Progenitor cell of endocrine pancreas (in vitro differentiated cells): ENCODE measurements at regions not wholly inside any gene's neighbourhood (a gene's known extent, or its start where the extent isn't known, plus 50 kb on each side); places are given as distances from the start of the nearest gene placed in this dataset.

Experiments used
- DNase-seq: peaks from one replicate; pipeline ENCODE4 v3.0.0; 2021; ENCODE audit warnings: low spot score; ENCODE audit not compliant: unreplicated experiment
- H3K27ac Mint-ChIP-seq: 2 replicates; pipeline ENCODE4 v1.8.0; 2021; ENCODE audit warnings: mild to moderate bottlenecking, moderate library complexity, mixed read lengths
- H3K27me3 Mint-ChIP-seq: 2 replicates; pipeline ENCODE4 v1.8.0; 2021; ENCODE audit warnings: mixed read lengths
- H3K36me3 Mint-ChIP-seq: 2 replicates; pipeline ENCODE4 v1.8.0; 2022; ENCODE audit warnings: mixed read lengths; ENCODE audit not compliant: insufficient read depth
- H3K4me1 Mint-ChIP-seq: 2 replicates; pipeline ENCODE4 v1.8.0; 2021; ENCODE audit warnings: low read depth, mixed read lengths
- H3K4me3 Mint-ChIP-seq: 2 replicates; pipeline ENCODE4 v1.8.0; 2021; ENCODE audit warnings: low read depth, mild to moderate bottlenecking, moderate library complexity, mixed read lengths
- H3K9me3 Mint-ChIP-seq: 2 replicates; pipeline ENCODE4 v1.8.0; 2021; ENCODE audit warnings: low read depth, mixed read lengths
- TF ChIP-seq, protein P1 (sequence below): fragments of 200-600 bp; sonication (generic); IDR thresholded peaks from one replicate; pipeline ENCODE4 v1.5.0; 2021; ENCODE audit warnings: antibody characterized with exemption, mild to moderate bottlenecking; ENCODE audit not compliant: unreplicated experiment

DNA sequence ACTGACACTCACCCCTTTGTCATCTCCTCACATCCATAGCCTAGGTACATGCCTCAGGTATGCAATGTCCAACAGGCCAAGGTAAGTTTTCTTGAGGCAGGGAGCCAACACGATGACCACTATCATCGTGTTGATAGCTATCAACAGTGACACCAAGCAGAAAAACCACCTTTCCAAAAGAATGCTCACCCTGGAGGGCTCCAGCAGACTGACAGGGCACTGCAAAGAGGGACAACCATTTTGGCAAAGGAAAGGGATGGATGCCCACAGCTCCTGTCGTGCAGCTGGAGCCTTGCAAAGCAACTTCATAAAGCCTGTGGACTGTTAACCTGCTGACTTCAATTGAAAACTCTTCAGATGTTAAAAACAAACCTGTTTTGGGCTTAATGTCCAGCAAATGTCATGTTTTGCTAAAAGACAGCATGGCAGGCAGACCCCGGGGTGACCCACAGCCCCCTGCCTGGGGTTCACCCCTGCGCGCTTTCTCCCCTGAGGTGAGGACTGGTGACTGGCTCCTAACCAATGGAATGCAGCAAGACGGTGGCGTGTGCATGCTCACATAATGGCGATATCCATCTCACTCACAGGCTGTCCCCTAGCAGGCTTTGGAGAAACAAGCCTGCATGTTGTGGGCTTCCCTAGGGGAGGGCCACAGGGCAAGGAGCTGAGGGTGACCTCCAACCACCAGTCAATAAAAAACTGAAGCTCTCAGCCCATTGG lies 293.8 kb downstream of the TCERG1L start:
- TF ChIP-seq, protein P1, sequence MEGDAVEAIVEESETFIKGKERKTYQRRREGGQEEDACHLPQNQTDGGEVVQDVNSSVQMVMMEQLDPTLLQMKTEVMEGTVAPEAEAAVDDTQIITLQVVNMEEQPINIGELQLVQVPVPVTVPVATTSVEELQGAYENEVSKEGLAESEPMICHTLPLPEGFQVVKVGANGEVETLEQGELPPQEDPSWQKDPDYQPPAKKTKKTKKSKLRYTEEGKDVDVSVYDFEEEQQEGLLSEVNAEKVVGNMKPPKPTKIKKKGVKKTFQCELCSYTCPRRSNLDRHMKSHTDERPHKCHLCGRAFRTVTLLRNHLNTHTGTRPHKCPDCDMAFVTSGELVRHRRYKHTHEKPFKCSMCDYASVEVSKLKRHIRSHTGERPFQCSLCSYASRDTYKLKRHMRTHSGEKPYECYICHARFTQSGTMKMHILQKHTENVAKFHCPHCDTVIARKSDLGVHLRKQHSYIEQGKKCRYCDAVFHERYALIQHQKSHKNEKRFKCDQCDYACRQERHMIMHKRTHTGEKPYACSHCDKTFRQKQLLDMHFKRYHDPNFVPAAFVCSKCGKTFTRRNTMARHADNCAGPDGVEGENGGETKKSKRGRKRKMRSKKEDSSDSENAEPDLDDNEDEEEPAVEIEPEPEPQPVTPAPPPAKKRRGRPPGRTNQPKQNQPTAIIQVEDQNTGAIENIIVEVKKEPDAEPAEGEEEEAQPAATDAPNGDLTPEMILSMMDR = no peak
- Mint-ChIP-seq H3K27ac (no peak overlapping the region), H3K27me3 (peaks cover 11% of the 10 kb centered on the region), H3K9me3 (no peaks in the 10 kb centered on the region), H3K36me3 (no peaks in the 10 kb centered on the region), H3K4me1 (peaks cover 2% of the 10 kb centered on the region), H3K4me3 (no peak overlapping the region)
- no peak for DNase-seq

DNA sequence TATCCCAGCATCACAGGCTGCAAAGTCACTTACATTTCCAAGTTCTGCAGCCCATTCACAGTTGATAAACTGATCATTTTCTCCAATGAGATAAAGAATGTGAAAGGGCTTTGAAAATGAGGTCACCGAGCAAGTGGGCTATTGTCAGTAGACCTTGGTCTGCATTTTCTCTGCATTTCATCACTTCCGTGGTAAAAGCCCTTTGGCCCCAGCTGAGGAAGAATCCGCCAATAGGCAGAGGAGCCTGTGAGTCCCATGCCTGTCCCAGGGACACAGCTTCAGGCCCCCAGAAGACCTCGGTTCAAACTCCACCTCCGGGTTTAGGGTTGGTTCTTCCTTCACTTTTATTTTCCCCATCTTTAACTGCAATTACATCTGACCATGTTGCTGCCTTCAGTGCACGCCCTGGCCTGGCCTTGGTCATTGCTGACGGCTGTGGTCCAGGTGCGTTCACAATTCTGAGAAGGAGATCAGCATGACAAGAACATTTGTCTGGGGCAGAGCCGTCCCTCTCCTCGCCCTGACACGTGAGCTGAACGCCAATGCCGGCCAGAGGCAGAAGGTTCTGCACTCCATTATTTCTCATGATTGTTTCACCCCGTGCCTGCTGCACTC lies 292.5 kb downstream of the TCERG1L start:
- H3K9me3 Mint-ChIP-seq = no peaks in the 10 kb centered on the region
- H3K4me1 Mint-ChIP-seq = peaks cover 2% of the 10 kb centered on the region
- DNase-seq = no peak
- H3K27me3 Mint-ChIP-seq = peaks cover 15% of the 10 kb centered on the region
- H3K27ac Mint-ChIP-seq = no peak overlapping the region
- no peak overlapping the region for H3K4me3 Mint-ChIP-seq
- TF ChIP-seq, protein P1 = no peak
- no peaks in the 10 kb centered on the region for H3K36me3 Mint-ChIP-seq

DNA sequence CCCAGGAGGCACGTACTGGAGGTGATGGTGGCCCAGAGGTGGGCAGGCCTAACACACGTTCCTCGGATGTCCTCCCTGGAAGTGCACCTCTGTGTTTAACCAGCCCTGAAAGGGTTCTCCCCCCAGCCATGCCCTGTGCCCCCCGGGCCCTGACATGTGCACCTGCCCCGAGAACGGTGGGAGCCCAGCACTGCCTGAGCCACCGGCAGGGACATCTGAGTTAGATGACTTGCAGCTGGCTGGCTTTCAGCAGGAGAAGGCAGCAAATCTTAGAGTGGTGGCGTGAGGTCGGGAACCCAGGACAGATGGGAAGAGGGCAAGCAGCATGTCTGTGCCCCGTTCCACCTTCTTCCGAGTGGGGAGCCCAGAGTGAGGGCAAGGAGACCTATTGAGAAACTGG lies 291.8 kb downstream of the TCERG1L start:
- H3K4me1 Mint-ChIP-seq = peaks cover 2% of the 10 kb centered on the region
- no peak for DNase-seq
- peaks cover 19% of the 10 kb centered on the region for H3K27me3 Mint-ChIP-seq
- H3K9me3 Mint-ChIP-seq = no peaks in the 10 kb centered on the region
- TF ChIP-seq, protein P1 = no peak
- H3K27ac Mint-ChIP-seq = no peak overlapping the region
- H3K36me3 Mint-ChIP-seq = no peaks in the 10 kb centered on the region
- no peak overlapping the region for H3K4me3 Mint-ChIP-seq

DNA sequence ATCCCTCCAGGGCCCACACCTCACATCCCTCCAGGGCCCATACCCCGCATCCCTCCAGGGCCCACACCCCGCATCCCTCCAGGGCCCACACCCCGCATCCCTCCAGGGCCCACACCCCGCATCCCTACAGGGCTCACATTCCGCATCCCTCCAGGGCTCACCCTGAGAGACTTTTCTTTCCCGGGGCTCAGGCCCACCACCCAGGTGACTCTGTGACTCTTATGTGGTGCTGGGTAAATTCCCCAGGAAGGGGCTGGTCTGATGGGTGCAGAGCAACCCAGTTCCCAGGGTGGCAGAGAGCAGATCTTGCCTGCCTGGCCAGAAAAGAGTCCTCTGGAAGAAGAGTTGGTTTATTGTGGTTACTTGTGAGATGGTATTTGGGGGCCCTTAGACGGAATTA lies 290.7 kb downstream of the TCERG1L start:
- DNase-seq = no peak
- Mint-ChIP-seq H3K4me1 (peaks cover 2% of the 10 kb centered on the region), H3K27ac (no peak overlapping the region), H3K36me3 (no peaks in the 10 kb centered on the region), H3K27me3 (peaks cover 19% of the 10 kb centered on the region), H3K4me3 (no peak overlapping the region), H3K9me3 (no peaks in the 10 kb centered on the region)
- TF ChIP-seq, protein P1 = no peak

DNA sequence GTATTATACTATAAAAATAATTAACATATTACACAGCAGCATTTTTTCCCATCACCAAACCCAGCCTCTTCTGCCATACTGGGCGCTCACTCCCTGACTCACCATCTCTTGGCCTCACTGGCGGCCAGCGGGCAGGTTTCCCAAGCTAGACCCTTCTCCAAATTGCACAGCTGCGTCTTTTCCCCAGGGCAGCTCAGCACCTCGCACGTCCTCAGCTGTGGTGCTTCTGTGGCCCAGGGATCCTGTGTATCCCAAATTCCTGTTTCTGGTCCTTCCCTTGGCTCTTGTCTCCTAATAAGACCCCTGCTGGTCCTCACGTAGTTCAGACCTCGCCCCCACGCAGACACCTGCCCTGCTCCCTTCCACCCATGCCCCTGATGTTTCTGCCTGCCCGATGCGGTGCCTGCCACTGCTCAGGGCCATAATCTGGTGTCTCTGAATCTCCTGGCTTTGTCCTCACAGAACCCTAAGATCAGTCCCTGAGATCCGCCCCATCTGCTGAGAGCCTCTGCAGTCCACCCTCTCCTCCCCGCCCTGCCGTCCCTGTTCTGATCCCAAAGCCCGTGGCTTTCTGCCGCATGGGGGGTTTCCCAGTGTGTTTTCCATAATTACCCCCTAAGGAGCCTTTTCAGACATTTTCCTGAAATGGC lies 290.1 kb downstream of the TCERG1L start:
- peaks cover 2% of the 10 kb centered on the region for H3K4me1 Mint-ChIP-seq
- no peaks in the 10 kb centered on the region for H3K36me3 Mint-ChIP-seq
- no peak for DNase-seq
- H3K9me3 Mint-ChIP-seq = no peaks in the 10 kb centered on the region
- TF ChIP-seq, protein P1 = no peak
- H3K27ac Mint-ChIP-seq = no peak overlapping the region
- H3K27me3 Mint-ChIP-seq = peaks cover 19% of the 10 kb centered on the region
- no peak overlapping the region for H3K4me3 Mint-ChIP-seq
